HCT116 (cell line): ENCODE measurements at regions not wholly inside any gene's neighbourhood (a gene's known extent, or its start where the extent isn't known, plus 50 kb on each side); places are given as distances from the start of the nearest gene placed in this dataset.

Source experiments
- ATAC-seq: fragments of 200-7000 bp; cut with Tn5 transposase; 2 replicates; pipeline ENCODE4 v1.9.1; 2020; ENCODE audit warnings: mild to moderate bottlenecking, moderate library complexity
- BruUV-seq: library from RNA; stranded (reverse); fragments of 400-500 nt; replicated peaks from 2 replicates; lab custom pipeline; 2021; lab: Mats Ljungman, UMichigan
- CTCF ChIA-PET: fragments of 300-600 bp; sonication (Branson Sonifier 250); formaldehyde crosslinking; loops from one replicate; lab custom pipeline; 2021; ENCODE audit warnings: antibody characterized with exemption; lab: Charles Lee
- POLR2A ChIA-PET: fragments of 300-600, 350-600 bp; sonication (Branson Sonifier 250); formaldehyde crosslinking; loops from one replicate; lab custom pipeline; 2021; ENCODE audit warnings: antibody characterized with exemption; lab: Charles Lee
- RAD21 ChIA-PET, 2 experiments: fragments of 300-600 bp; sonication (Branson Sonifier 250); formaldehyde crosslinking; loops; one replicate each; lab custom pipeline; 2023; ENCODE audit warnings: low total read pairs in 2 of 2; ENCODE audit not compliant: uncharacterized antibody in 2 of 2, unreplicated experiment in 2 of 2, low non-redundant PET in 1 of 2; lab: Charles Lee
- DNase-seq: peaks from one replicate; pipeline ENCODE4 v3.0.0-alpha.2; 2010; ENCODE audit warnings: low read depth, low spot score
- H2AFZ ChIP-seq: fragments of 200-600 bp; shearing (Covaris generic), sonication (generic); 2 replicates; pipeline ENCODE4 v1.6.1; 2017; ENCODE audit warnings: low read depth, mixed run types, mixed read lengths, antibody characterized with exemption, low read length; ENCODE audit not compliant: poor library complexity, severe bottlenecking
- H3K27ac ChIP-seq: 2 replicates; pipeline ENCODE4 v1.5.1; 2012; ENCODE audit warnings: low read depth, low read length
- H3K27me3 ChIP-seq: fragments of 200-600 bp; sonication (generic); 2 replicates; pipeline ENCODE4 v1.6.1; 2016; ENCODE audit warnings: mixed run types, low read length, mixed read lengths; ENCODE audit not compliant: insufficient read depth
- H3K36me3 ChIP-seq, 2 experiments: fragments of 200-500 bp in 1 of 2; fragments of 200-600 bp in 1 of 2; sonication (Bioruptor generic) in 1 of 2; sonication (generic) in 1 of 2; 2 replicates each; pipeline versions ENCODE4 v1.5.1 to v1.6.1; 2014 to 2016; ENCODE audit warnings: low read length in 2 of 2, inconsistent platforms in 1 of 2, mixed read lengths in 1 of 2, mixed run types in 1 of 2; ENCODE audit not compliant: insufficient read depth in 2 of 2, control insufficient read depth in 1 of 2
- H3K4me1 ChIP-seq, 2 experiments: fragments of 200-600 bp in 1 of 2; sonication (generic) in 1 of 2; 2 replicates each; pipeline versions ENCODE4 v1.5.1 to v1.6.1; 2012 to 2017; ENCODE audit warnings: low read length in 2 of 2, inconsistent platforms in 1 of 2, mild to moderate bottlenecking in 1 of 2, mixed read lengths in 1 of 2, mixed run types in 1 of 2, moderate library complexity in 1 of 2; ENCODE audit not compliant: insufficient read depth in 2 of 2, control insufficient read depth in 1 of 2
- H3K4me2 ChIP-seq: fragments of 200-600 bp; sonication (generic); 2 replicates; pipeline ENCODE4 v1.6.1; 2017; ENCODE audit warnings: mixed run types, low read length, mixed read lengths
- H3K4me3 ChIP-seq, 2 experiments: fragments of 200-600 bp in 1 of 2; sonication (generic) in 1 of 2; replicated peaks in 1 of 2; 2 replicates each; pipeline ENCODE4 v1.5.1; 2011 to 2016; ENCODE audit warnings: low read length in 2 of 2, control low read depth in 1 of 2, low read depth in 1 of 2, mild to moderate bottlenecking in 1 of 2, mixed read lengths in 1 of 2, mixed run types in 1 of 2
- H3K79me2 ChIP-seq: fragments of 200-600 bp; sonication (generic); 2 replicates; pipeline ENCODE4 v1.6.1; 2017; ENCODE audit warnings: mild to moderate bottlenecking, mixed run types, low read length, moderate library complexity, mixed read lengths; ENCODE audit not compliant: insufficient read depth
- H3K9ac ChIP-seq: fragments of 200-600 bp; sonication (generic); 2 replicates; pipeline ENCODE4 v1.6.1; 2016; ENCODE audit warnings: low read length, mixed read lengths
- H3K9me2 ChIP-seq: fragments of 200-600 bp; sonication (generic), shearing (Covaris generic); 2 replicates; pipeline ENCODE4 v1.6.1; 2017; ENCODE audit warnings: mixed run types, mild to moderate bottlenecking, moderate library complexity; ENCODE audit not compliant: insufficient read depth
- H3K9me3 ChIP-seq, 2 experiments: fragments of 200-500 bp in 1 of 2; fragments of 200-600 bp in 1 of 2; sonication (Bioruptor generic) in 1 of 2; sonication (generic) in 1 of 2; 2 replicates each; pipeline ENCODE4 v1.6.1; 2014 to 2017; ENCODE audit warnings: low read length in 2 of 2, mixed read lengths in 2 of 2, inconsistent platforms in 1 of 2, low read depth in 1 of 2, mild to moderate bottlenecking in 1 of 2, mixed run types in 1 of 2, moderate library complexity in 1 of 2; ENCODE audit not compliant: control insufficient read depth in 1 of 2, insufficient read depth in 1 of 2
- H4K20me1 ChIP-seq: fragments of 200-600 bp; sonication (generic), shearing (Covaris generic); 2 replicates; pipeline ENCODE4 v1.6.1; 2017; ENCODE audit warnings: mixed run types, mild to moderate bottlenecking, moderate library complexity; ENCODE audit not compliant: insufficient read depth
- CTCF ChIP-seq, 3 experiments: fragments of 200-600 bp in 1 of 3; sonication (generic) in 1 of 3; IDR thresholded peaks in 2 of 3; conservative IDR thresholded peaks in 1 of 3; 2 replicates each; pipeline ENCODE4 v1.5.1; 2012 to 2017; ENCODE audit warnings: low read depth in 2 of 3, low read length in 2 of 3, antibody characterized with exemption in 1 of 3, borderline replicate concordance in 1 of 3, control low read depth in 1 of 3, mild to moderate bottlenecking in 1 of 3, mixed read lengths in 1 of 3, mixed run types in 1 of 3, moderate library complexity in 1 of 3; ENCODE audit not compliant: insufficient read depth in 1 of 3
- RAD21 ChIP-seq: IDR thresholded peaks from 2 replicates; pipeline ENCODE4 v1.6.1; 2012; ENCODE audit warnings: low read depth, mild to moderate bottlenecking
- SP1 ChIP-seq: IDR thresholded peaks from 2 replicates; pipeline ENCODE4 v1.6.1; 2012; ENCODE audit warnings: low read depth
- intact Hi-C: fragments of 100-400 bp; cut with micrococcal nuclease; formaldehyde crosslinking; loops from 2 replicates; pipeline ENCODE4 v1.10.0; 2022

GRCh38 chr4:184538023-184538599 lies 63.8 kb upstream of the IRF2 start:
- H3K36me3 ChIP-seq: no peaks in the 10 kb centered on the region
- H3K9ac ChIP-seq: peak overlapping the region; percentile 76
- no peaks in the 10 kb centered on the region for H4K20me1 ChIP-seq
- no peaks in the 10 kb centered on the region for H3K9me2 ChIP-seq
- BruUV-seq: no TSS peak
- no peaks in the 10 kb centered on the region for H3K27me3 ChIP-seq
- peak overlapping the region; percentile 94 for H2AFZ ChIP-seq
- H3K4me3 ChIP-seq: peak overlapping the region; percentile 51 to 74
- H3K9me3 ChIP-seq: no peaks in the 10 kb centered on the region
- peaks cover 0 to 5% of the 10 kb centered on the region in 2 experiments; a peak in 1 of 4 replicates for H3K4me1 ChIP-seq
- DNase-seq: peak; percentile 66
- ATAC-seq: peak; percentile 85
- intact Hi-C loops: loop anchor here (1.0 to 10.0 kb wide), 3 partner anchors 66 to 274 kb away; partner anchors contain the start of gene IRF2
- ChIA-PET POLR2A (interaction anchor here (0.8 kb wide), 1 partner anchor 64 kb away, joined by 3 read pairs; the partner anchor contains the start of gene IRF2), CTCF (interaction anchor here (1.5 kb wide), 1 partner anchor 274 kb away, joined by 13 read pairs; no protein-coding TSS in a partner anchor), RAD21 (no interaction called here)
- H3K4me2 ChIP-seq: peak overlapping the region; percentile 81
- TF ChIP-seq CTCF (IDR thresholded peaks at IDR 0.05 in 2 of 3, conservative IDR thresholded peaks at IDR 0.05 in 1 of 3; ENCODE audit: borderline replicate concordance in 1 of 3, insufficient read depth in 1 of 3, low read depth in 2 of 3, low read length in 2 of 3) (peak; percentile 43 to 64 (median 47); a peak in 4 of 6 replicates), RAD21 (peak; percentile 87), SP1 (no peak)
- no peaks in the 10 kb centered on the region for H3K79me2 ChIP-seq
- H3K27ac ChIP-seq: peak overlapping the region; percentile 61
